Cardiac muscle cell (in vitro differentiated cells and primary cell): ENCODE measurements at regions not wholly inside any gene's neighbourhood (a gene's known extent, or its start where the extent isn't known, plus 50 kb on each side); places are given as distances from the start of the nearest gene placed in this dataset.

Experiments used
- DNase-seq, 2 donors: peaks; one replicate each; pipeline versions ENCODE4 v3.0.0 to v3.0.0-alpha.2; 2010 to 2017; ENCODE audit warnings: low read depth in 1 of 2, low spot score in 1 of 2
- H3K27ac ChIP-seq: fragments of 200-600 bp; sonication (generic); 2 replicates; pipeline ENCODE4 v1.5.1; 2016
- H3K27me3 ChIP-seq: fragments of 200-600 bp; sonication (generic); 2 replicates; pipeline ENCODE4 v1.6.0; 2016; ENCODE audit warnings: control low read depth
- H3K36me3 ChIP-seq: fragments of 200-600 bp; sonication (generic); 2 replicates; pipeline ENCODE4 v1.5.1; 2016; ENCODE audit warnings: control low read depth
- H3K4me1 ChIP-seq: fragments of 200-600 bp; sonication (generic); 2 replicates; pipeline ENCODE4 v1.8.1; 2017; ENCODE audit warnings: low read depth, mild to moderate bottlenecking, mixed run types
- H3K4me3 ChIP-seq: fragments of 200-600 bp; sonication (generic); 2 replicates; pipeline ENCODE4 v1.5.1; 2016; ENCODE audit warnings: mild to moderate bottlenecking
- H3K9me3 ChIP-seq: fragments of 200-600 bp; sonication (generic); 2 replicates; pipeline ENCODE4 v1.5.1; 2017; ENCODE audit warnings: low read depth, mild to moderate bottlenecking, control low read depth
- TF ChIP-seq, protein P1 (sequence below): IDR thresholded peaks from 2 replicates; pipeline ENCODE4 v1.5.1; 2012; ENCODE audit warnings: low read depth, mild to moderate bottlenecking, low read length

DNA sequence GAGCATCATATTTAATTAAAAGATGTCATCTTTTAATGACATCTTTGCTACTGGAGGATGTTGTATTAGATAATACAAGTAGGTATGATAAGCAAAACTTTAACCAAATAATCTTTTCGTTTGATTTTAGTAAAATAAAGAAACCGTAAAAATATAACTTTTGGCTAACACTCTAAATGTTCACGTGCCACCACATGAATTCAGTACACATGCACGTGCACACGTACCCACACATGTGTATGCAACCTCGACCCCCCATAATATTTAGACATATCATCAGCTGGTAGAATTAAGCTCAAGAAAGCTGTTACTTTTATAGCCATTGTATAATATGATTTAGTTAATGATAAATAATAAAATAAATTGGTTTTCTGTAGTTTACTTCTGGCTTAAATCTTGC is 566.6 kb upstream of the FBXO33 start:
- DNase-seq = no peak
- TF ChIP-seq, protein P1, sequence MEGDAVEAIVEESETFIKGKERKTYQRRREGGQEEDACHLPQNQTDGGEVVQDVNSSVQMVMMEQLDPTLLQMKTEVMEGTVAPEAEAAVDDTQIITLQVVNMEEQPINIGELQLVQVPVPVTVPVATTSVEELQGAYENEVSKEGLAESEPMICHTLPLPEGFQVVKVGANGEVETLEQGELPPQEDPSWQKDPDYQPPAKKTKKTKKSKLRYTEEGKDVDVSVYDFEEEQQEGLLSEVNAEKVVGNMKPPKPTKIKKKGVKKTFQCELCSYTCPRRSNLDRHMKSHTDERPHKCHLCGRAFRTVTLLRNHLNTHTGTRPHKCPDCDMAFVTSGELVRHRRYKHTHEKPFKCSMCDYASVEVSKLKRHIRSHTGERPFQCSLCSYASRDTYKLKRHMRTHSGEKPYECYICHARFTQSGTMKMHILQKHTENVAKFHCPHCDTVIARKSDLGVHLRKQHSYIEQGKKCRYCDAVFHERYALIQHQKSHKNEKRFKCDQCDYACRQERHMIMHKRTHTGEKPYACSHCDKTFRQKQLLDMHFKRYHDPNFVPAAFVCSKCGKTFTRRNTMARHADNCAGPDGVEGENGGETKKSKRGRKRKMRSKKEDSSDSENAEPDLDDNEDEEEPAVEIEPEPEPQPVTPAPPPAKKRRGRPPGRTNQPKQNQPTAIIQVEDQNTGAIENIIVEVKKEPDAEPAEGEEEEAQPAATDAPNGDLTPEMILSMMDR = no peak
- Histone ChIP-seq H3K4me1 (no peaks in the 10 kb centered on the region), H3K9me3 (no peaks in the 10 kb centered on the region), H3K27me3 (no peaks in the 10 kb centered on the region), H3K27ac (no peak overlapping the region), H3K4me3 (no peak overlapping the region), H3K36me3 (no peaks in the 10 kb centered on the region)

DNA sequence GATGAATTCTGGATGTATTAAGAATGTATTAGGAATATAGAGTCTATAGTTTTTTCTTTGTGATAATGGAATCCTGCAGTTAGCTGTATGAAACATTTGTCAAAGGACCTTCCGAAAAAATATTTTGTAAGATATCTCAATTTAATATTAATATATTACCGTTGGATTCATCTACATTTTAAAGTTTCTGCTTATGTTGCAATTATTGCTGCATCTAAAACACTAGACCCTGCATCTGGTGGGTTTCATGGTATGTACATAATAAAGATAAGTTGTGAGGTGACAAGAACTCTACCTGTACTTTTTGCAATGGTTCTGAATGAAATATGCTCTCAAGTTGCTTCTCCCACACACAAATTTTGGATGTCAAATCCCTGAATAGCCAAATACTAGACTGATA is 565.9 kb upstream of the FBXO33 start:
- Histone ChIP-seq H3K4me3 (no peak overlapping the region), H3K4me1 (no peaks in the 10 kb centered on the region), H3K27ac (no peak overlapping the region), H3K27me3 (no peaks in the 10 kb centered on the region), H3K9me3 (no peaks in the 10 kb centered on the region), H3K36me3 (no peaks in the 10 kb centered on the region)
- TF ChIP-seq, protein P1 = no peak
- no peak for DNase-seq

DNA sequence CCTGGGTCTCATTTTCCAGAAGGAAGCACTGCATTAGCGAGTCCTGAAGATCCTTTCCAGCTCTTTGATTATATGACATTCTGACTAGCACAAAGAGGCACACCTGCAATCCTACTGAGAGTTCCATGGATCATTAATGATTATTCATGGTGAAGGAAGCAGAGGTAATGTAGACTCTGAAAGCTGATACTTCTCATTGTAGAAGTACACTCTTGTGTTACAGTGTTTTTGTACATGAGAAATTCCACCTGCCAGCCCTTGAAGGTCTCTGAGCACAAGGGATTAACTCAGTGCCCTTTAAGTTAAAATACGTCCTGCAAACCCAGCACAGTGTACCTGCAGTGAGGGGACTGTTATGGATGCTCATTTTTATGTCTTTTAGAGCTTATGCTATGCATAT is 558.8 kb upstream of the FBXO33 start:
- DNase-seq = no peak
- H3K36me3 ChIP-seq = no peaks in the 10 kb centered on the region
- H3K4me1 ChIP-seq = no peaks in the 10 kb centered on the region
- no peaks in the 10 kb centered on the region for H3K27me3 ChIP-seq
- H3K9me3 ChIP-seq = no peaks in the 10 kb centered on the region
- H3K27ac ChIP-seq = no peak overlapping the region
- no peak overlapping the region for H3K4me3 ChIP-seq
- TF ChIP-seq, protein P1 = no peak

DNA sequence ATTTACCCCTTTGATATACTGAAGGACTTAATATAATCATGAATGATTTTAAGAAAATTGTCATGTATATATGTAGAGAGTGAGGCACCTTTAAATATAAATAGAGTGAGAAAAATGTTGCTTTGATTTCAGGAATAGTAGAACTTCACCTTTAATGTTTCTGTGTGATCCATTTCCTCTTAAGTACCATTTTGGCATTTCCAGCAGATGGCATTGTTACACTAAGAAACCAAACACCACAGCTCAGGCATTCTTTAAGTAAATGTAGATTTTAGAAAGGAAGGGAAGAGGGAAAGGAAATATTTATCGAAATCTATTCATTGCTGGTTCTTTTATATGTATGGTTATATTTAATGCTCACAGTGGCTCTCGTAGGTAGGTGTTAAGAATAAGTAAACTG is 556.7 kb upstream of the FBXO33 start:
- H3K9me3 ChIP-seq = no peaks in the 10 kb centered on the region
- TF ChIP-seq, protein P1 = peak; percentile 10
- no peak overlapping the region for H3K4me3 ChIP-seq
- no peak overlapping the region for H3K27ac ChIP-seq
- peak; percentile 40 to 49 for DNase-seq
- H3K4me1 ChIP-seq = no peaks in the 10 kb centered on the region
- H3K27me3 ChIP-seq = no peaks in the 10 kb centered on the region
- H3K36me3 ChIP-seq = no peaks in the 10 kb centered on the region

DNA sequence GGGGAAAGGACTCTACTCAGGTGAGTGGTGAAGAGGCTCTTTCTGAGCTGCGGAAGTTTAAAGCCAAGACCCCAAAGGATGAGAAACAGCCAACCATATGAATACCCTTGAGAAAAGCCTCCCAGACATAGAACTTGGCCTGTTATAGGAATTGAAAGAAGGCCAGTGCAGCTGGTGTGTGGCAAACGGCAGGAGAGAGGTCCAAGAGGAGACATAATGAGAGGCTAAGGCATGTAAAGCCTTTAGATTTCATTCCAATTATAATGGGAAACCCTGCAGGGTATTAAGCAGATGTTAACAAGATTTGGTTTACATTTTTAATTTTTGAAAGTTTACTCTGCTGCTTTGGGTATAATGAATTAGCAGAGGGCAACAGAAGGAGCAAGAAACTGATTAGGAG is 552.1 kb upstream of the FBXO33 start:
- DNase-seq = no peak
- TF ChIP-seq, protein P1 = no peak
- H3K4me1 ChIP-seq = no peaks in the 10 kb centered on the region

DNA sequence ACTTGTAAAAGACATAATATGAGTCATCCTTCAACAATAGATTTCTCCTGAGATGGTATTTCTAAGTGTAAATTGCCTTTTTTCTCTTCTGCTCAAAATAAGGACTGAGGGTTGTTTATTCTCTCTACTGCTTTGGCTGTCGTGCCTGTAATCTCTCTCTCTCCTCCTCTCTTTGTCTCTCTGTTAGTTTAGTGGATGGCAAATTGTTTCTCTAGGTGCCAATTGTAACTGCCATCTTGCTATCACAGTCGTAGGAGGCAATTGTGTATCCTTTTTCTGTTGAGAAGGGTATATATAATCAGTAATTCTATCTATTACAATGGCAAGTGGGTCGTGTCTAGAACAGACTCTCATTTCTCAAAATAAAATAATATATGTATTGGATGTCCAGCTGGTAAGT is 545.0 kb upstream of the FBXO33 start:
- Histone ChIP-seq H3K36me3 (no peaks in the 10 kb centered on the region), H3K9me3 (no peaks in the 10 kb centered on the region), H3K27ac (no peak overlapping the region), H3K27me3 (no peaks in the 10 kb centered on the region), H3K4me1 (no peaks in the 10 kb centered on the region), H3K4me3 (no peak overlapping the region)
- TF ChIP-seq, protein P1 = no peak
- no peak for DNase-seq

More for the DNA sequence above, 552.1 kb upstream of the FBXO33 start:
- H3K27ac ChIP-seq = no peak overlapping the region
- H3K27me3 ChIP-seq = no peaks in the 10 kb centered on the region
- no peaks in the 10 kb centered on the region for H3K9me3 ChIP-seq
- no peak overlapping the region for H3K4me3 ChIP-seq
- no peaks in the 10 kb centered on the region for H3K36me3 ChIP-seq
